GM12874 (cell line): ENCODE measurements at regions not wholly inside any gene's neighbourhood (a gene's known extent, or its start where the extent isn't known, plus 50 kb on each side); places are given as distances from the start of the nearest gene placed in this dataset.

Experiments
- TF ChIP-seq, protein P1 (sequence below): IDR thresholded peaks from 2 replicates; pipeline ENCODE4 v1.5.1; 2011; ENCODE audit warnings: low read depth, mild to moderate bottlenecking, control low read depth, low read length, moderate library complexity; ENCODE audit not compliant: insufficient read depth

- TF ChIP-seq, protein P1, sequence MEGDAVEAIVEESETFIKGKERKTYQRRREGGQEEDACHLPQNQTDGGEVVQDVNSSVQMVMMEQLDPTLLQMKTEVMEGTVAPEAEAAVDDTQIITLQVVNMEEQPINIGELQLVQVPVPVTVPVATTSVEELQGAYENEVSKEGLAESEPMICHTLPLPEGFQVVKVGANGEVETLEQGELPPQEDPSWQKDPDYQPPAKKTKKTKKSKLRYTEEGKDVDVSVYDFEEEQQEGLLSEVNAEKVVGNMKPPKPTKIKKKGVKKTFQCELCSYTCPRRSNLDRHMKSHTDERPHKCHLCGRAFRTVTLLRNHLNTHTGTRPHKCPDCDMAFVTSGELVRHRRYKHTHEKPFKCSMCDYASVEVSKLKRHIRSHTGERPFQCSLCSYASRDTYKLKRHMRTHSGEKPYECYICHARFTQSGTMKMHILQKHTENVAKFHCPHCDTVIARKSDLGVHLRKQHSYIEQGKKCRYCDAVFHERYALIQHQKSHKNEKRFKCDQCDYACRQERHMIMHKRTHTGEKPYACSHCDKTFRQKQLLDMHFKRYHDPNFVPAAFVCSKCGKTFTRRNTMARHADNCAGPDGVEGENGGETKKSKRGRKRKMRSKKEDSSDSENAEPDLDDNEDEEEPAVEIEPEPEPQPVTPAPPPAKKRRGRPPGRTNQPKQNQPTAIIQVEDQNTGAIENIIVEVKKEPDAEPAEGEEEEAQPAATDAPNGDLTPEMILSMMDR, result no peak
Observed at GRCh38 chr3:168544097-168544957, 448.6 kb upstream of the GOLIM4 start.

GRCh38 chr3:168540726-168541125 lies 445.0 kb upstream of the GOLIM4 start:
- TF ChIP-seq, protein P1, result no peak

- TF ChIP-seq, protein P1, result no peak
Observed at GRCh38 chr3:168539909-168540308, 444.2 kb upstream of the GOLIM4 start.

GRCh38 chr3:168534761-168535160 lies 439.0 kb upstream of the GOLIM4 start:
- TF ChIP-seq, protein P1, result no peak

- TF ChIP-seq, protein P1, result no peak
Observed at GRCh38 chr3:168533600-168533999, 437.9 kb upstream of the GOLIM4 start.

DNA sequence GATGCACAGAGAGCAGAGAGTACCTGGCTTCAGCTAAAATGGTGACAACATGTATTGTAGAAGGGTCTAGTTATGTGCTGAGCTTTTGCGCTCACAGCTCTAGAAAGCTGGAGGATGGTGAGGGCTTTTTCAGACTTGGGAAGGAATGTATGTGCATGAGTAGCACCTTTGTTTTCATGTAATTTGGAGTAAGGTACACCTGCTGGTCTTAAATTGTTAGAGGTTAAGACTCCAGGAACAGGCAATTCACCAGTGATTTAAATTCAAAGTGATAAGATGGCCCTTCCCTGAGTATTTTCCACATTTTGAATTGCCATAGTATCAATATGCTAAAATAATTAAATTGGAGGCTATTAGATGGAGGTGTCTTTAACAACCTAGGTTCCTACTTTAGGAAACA lies 436.4 kb upstream of the GOLIM4 start:
- TF ChIP-seq, protein P1, result no peak

- TF ChIP-seq, protein P1, result no peak
Observed at GRCh38 chr3:168531116-168531515, 435.4 kb upstream of the GOLIM4 start.
